Immature natural killer cell (primary cell): ENCODE measurements at regions not wholly inside any gene's neighbourhood (a gene's known extent, or its start where the extent isn't known, plus 50 kb on each side); places are given as distances from the start of the nearest gene placed in this dataset.
A peak's percentile ranks its signal among the peaks of the same experiment; 100 is the strongest.
"Not testable (repeated sequence)": the region's sequence is repeated elsewhere in the genome, so short reads cannot be mapped to it uniquely, and the experiment has no call there.

ENCODE experiments used
- DNase-seq, 3 donors: peaks; one replicate each; pipeline ENCODE4 v3.0.0; 2022; ENCODE audit warnings: mixed read lengths in 1 of 3
- H3K27ac Mint-ChIP-seq, 6 donors: one replicate each; pipeline ENCODE4 v1.8.0; 2020; ENCODE audit warnings: mixed read lengths in 6 of 6, mild to moderate bottlenecking in 5 of 6, inconsistent platforms in 4 of 6, moderate library complexity in 3 of 6
- H3K27me3 Mint-ChIP-seq, 3 donors: one replicate each; pipeline ENCODE4 v1.8.0; 2020 to 2021; ENCODE audit warnings: low read depth in 3 of 3, mild to moderate bottlenecking in 3 of 3, mixed read lengths in 3 of 3, moderate library complexity in 3 of 3, inconsistent platforms in 1 of 3
- H3K36me3 Mint-ChIP-seq, 3 donors: one replicate each; pipeline ENCODE4 v1.8.0; 2020; ENCODE audit warnings: mixed read lengths in 3 of 3, inconsistent platforms in 2 of 3, mild to moderate bottlenecking in 2 of 3
- H3K4me1 Mint-ChIP-seq, 2 donors: one replicate each; pipeline ENCODE4 v1.8.0; 2020; ENCODE audit warnings: inconsistent platforms in 2 of 2, mild to moderate bottlenecking in 2 of 2, mixed read lengths in 2 of 2, moderate library complexity in 1 of 2
- H3K4me3 Mint-ChIP-seq, 5 donors: one replicate each; pipeline ENCODE4 v1.8.0; 2020; ENCODE audit warnings: mild to moderate bottlenecking in 5 of 5, mixed read lengths in 5 of 5, inconsistent platforms in 3 of 5, moderate library complexity in 3 of 5
- H3K9me3 Mint-ChIP-seq, 6 donors: one replicate each; pipeline ENCODE4 v1.8.0; 2020; ENCODE audit warnings: mild to moderate bottlenecking in 6 of 6, mixed read lengths in 6 of 6, inconsistent platforms in 4 of 6, moderate library complexity in 3 of 6

DNA sequence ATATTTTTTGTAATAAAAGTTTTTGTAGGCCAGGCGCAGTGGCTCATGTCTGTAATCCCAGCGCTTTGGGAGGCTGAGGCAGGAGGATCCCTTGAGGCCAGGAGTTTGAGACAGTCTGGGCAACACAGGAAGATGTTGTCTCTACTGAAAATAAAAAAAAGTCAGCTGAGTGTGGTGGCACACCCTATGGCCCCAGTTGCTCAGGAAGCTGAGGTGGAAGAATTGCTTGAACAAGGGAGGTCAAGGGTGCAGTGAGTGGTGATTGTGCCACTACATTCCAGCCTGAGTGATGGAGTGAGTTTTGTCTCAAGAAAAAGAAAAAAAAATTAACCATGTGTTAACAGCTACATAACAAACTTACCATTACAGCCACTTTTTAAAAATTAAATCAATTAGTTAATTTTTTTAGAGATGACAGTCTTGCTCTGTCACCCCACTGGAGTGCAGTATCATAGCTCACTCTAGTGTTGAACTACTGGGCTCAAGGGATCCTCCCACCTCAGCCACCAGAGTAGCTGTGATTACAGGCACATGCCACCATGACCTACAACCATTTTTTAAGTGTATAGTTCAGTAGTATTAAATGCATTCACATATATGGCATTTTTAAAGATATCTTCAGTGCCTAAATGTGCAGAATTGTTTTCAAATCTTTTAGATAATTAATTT lies 67.2 kb upstream of the ACYP2 start:
- H3K36me3 Mint-ChIP-seq, result peaks cover 13 to 15% (median 15%) of the 10 kb centered on the region in 3 donors

GRCh38 chr2:54047658-54048057 lies 67.8 kb upstream of the ACYP2 start:
- peak overlapping the region in 4 of 5 donors; percentile 26 to 64 (median 34) for H3K4me3 Mint-ChIP-seq
- peak overlapping the region; percentile 41 to 83 (median 72) for H3K27ac Mint-ChIP-seq

More for the DNA sequence above, 67.2 kb upstream of the ACYP2 start:
- peak overlapping the region; percentile 79 to 92 (median 88) for H3K27ac Mint-ChIP-seq
- peak overlapping the region in 2 of 5 donors; percentile 46 to 52 for H3K4me3 Mint-ChIP-seq
- H3K4me1 Mint-ChIP-seq, result peaks cover 41 to 59% of the 10 kb centered on the region in 2 donors
- H3K9me3 Mint-ChIP-seq, result peaks cover 0 to 3% (median 0%) of the 10 kb centered on the region in 6 donors
- peak; percentile 20 to 40 (median 39) for DNase-seq
- peaks cover 0 to 1% (median 0%) of the 10 kb centered on the region in 3 donors for H3K27me3 Mint-ChIP-seq

DNA sequence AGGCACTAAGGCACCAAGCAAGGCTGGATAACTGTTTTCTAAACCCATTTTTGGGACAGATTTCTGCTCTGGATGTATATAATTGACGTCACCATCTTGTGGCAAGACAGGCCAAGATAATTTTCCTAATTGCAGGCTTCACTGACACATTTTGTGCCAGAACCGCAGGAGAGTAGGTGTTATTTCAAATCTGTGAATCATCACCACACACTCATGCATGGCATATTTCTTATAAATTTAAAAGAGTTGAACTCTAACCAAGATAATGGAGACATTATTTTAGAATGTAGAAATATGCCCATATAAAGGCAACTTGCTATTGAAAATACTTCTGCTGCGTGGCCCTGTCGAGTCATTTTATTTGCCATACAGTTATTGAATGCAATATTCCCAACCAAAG lies 68.3 kb upstream of the ACYP2 start:
- Mint-ChIP-seq H3K4me3 (peak overlapping the region in 4 of 5 donors; percentile 22 to 64 (median 46)), H3K9me3 (peaks cover 0 to 3% (median 0%) of the 10 kb centered on the region in 6 donors), H3K4me1 (peaks cover 45 to 58% of the 10 kb centered on the region in 2 donors), H3K36me3 (peaks cover 8 to 15% (median 13%) of the 10 kb centered on the region in 3 donors), H3K27ac (peak overlapping the region; percentile 41 to 83 (median 72)), H3K27me3 (peaks cover 0 to 1% (median 1%) of the 10 kb centered on the region in 3 donors)
- peak; percentile 42 to 66 (median 54) for DNase-seq

More at GRCh38 chr2:54047658-54048057, 67.8 kb upstream of the ACYP2 start:
- Mint-ChIP-seq H3K9me3 (peaks cover 0 to 3% (median 0%) of the 10 kb centered on the region in 6 donors), H3K36me3 (peaks cover 11 to 15% (median 13%) of the 10 kb centered on the region in 3 donors), H3K4me1 (peaks cover 43 to 58% of the 10 kb centered on the region in 2 donors), H3K27me3 (peaks cover 0 to 1% (median 1%) of the 10 kb centered on the region in 3 donors)
- DNase-seq, result no peak

- peak overlapping the region in 4 of 6 donors; percentile 58 to 73 (median 64) for H3K27ac Mint-ChIP-seq
- DNase-seq, result no peak
- peaks cover 0 to 1% (median 1%) of the 10 kb centered on the region in 3 donors for H3K27me3 Mint-ChIP-seq
- H3K9me3 Mint-ChIP-seq, result peaks cover 0 to 3% (median 0%) of the 10 kb centered on the region in 6 donors
- H3K4me3 Mint-ChIP-seq, result no peak overlapping the region
- H3K36me3 Mint-ChIP-seq, result peaks cover 0 to 7% (median 6%) of the 10 kb centered on the region in 3 donors
- peaks cover 27 to 39% of the 10 kb centered on the region in 2 donors for H3K4me1 Mint-ChIP-seq
Observed at GRCh38 chr2:54042897-54043620, 72.3 kb upstream of the PSME4 start.

DNA sequence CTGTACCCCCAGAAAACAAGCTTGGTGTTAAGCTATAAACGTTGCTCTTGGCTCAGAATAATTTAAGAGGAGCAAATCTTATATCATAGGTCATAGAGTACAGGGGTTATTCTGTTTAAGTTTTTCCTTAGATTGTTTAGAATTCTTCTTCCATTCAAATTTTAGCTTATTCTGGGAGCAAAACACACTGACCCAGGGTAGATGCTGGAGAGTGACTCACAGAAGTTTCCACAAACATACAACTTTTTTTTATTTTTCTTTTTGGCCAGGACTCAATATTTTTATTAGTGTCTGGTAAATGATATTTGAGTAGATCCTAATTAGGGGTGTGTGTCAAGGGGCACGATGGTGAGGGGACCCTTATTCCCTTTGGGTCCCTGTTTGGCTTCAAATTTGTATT lies 71.5 kb upstream of the PSME4 start:
- Mint-ChIP-seq H3K9me3 (peaks cover 0 to 3% (median 0%) of the 10 kb centered on the region in 6 donors), H3K4me3 (no peak overlapping the region), H3K27ac (peak overlapping the region in 5 of 6 donors; percentile 11 to 73 (median 62)), H3K27me3 (peaks cover 0 to 1% (median 1%) of the 10 kb centered on the region in 3 donors), H3K4me1 (peaks cover 21 to 32% of the 10 kb centered on the region in 2 donors), H3K36me3 (peaks cover 0 to 7% (median 6%) of the 10 kb centered on the region in 3 donors)
- no peak for DNase-seq

GRCh38 chr2:54041135-54041534 lies 70.3 kb upstream of the PSME4 start:
- DNase-seq, result peak; percentile 49 to 54 (median 50)
- peaks cover 0 to 3% (median 1%) of the 10 kb centered on the region in 3 donors for H3K27me3 Mint-ChIP-seq
- no peak overlapping the region for H3K4me3 Mint-ChIP-seq
- H3K27ac Mint-ChIP-seq, result no peak overlapping the region
- peaks cover 0 to 3% (median 0%) of the 10 kb centered on the region in 6 donors for H3K9me3 Mint-ChIP-seq
- peaks cover 11 to 21% of the 10 kb centered on the region in 2 donors for H3K4me1 Mint-ChIP-seq
- peaks cover 0 to 10% (median 7%) of the 10 kb centered on the region in 3 donors for H3K36me3 Mint-ChIP-seq

DNA sequence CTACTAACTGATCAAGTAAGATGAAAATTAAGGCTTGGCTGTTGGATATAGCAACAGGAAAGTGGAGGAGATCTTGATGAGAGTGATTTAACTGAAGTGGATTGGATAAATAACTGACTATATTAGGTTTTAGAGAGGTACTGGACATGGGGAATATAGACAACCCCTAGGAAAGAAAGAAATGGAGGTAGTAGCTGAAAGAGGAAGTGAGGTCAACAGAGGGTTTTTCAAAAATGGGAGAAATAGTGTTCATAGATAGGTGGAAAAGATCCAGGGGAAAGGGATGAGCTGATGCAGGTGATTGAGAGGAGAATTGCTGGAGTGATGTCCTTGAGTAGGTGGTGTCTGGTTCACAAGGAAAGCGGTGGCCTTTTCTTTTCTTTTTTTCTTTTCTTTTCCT lies 69.9 kb upstream of the PSME4 start:
- H3K9me3 Mint-ChIP-seq, result peaks cover 0 to 3% (median 0%) of the 10 kb centered on the region in 6 donors
- peaks cover 0 to 10% (median 7%) of the 10 kb centered on the region in 3 donors for H3K36me3 Mint-ChIP-seq
- no peak for DNase-seq
- H3K27me3 Mint-ChIP-seq, result peaks cover 0 to 2% (median 1%) of the 10 kb centered on the region in 3 donors
- no peak overlapping the region for H3K4me3 Mint-ChIP-seq
- H3K27ac Mint-ChIP-seq, result no peak overlapping the region
- H3K4me1 Mint-ChIP-seq, result peaks cover 11 to 21% of the 10 kb centered on the region in 2 donors

DNA sequence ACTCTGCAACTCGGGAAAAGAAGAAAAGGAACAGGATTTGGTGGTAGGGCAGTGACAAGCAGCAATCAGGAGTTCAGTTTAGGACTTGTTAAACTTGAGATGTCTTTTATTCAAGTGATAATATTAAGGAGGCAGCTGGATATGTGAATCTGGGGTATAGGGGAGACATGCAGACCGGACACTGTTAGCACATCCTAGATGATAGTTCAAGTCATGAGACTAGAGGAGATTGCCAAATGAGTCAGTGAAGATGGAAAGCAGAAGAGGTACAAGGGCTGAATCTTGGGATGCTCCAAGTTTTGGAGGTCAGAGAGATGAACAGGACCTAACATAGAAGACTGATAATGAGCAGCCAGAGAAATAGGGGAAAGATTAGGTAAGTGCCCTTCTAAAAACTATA lies 69.5 kb upstream of the PSME4 start:
- DNase-seq, result no peak
- no peak overlapping the region for H3K27ac Mint-ChIP-seq
- H3K27me3 Mint-ChIP-seq, result peaks cover 0 to 2% (median 1%) of the 10 kb centered on the region in 3 donors
- H3K9me3 Mint-ChIP-seq, result peaks cover 0 to 3% (median 0%) of the 10 kb centered on the region in 6 donors
- peaks cover 0 to 9% (median 9%) of the 10 kb centered on the region in 3 donors for H3K36me3 Mint-ChIP-seq
- H3K4me3 Mint-ChIP-seq, result no peak overlapping the region
- peaks cover 9 to 18% of the 10 kb centered on the region in 2 donors for H3K4me1 Mint-ChIP-seq

DNA sequence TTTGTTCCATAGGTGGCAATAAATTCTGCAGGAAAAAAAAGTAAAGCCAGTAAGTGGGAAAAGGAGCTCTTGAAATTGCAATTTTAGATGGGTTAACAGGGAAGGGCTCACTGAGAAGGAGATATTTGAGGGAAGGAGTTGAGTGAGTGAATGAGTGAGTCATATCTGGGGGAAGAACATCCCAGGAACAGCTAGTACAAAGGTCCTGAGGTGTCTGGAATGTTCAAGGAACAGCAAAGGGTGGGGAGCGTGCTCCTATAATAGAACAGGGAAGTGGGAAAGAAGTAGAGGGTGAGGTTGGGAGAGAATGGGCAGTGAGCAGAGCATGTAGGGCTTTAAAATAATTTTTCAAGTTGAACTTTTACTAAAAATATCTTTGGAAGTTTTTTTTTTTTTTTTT lies 68.0 kb upstream of the PSME4 start:
- no peak overlapping the region for H3K27ac Mint-ChIP-seq
- H3K9me3 Mint-ChIP-seq, result no peaks in the 10 kb centered on the region
- no peak for DNase-seq
- H3K36me3 Mint-ChIP-seq, result peaks cover 0 to 4% (median 4%) of the 10 kb centered on the region in 3 donors
- H3K27me3 Mint-ChIP-seq, result peaks cover 0 to 2% (median 1%) of the 10 kb centered on the region in 3 donors
- peaks cover 4% of the 10 kb centered on the region in 2 donors for H3K4me1 Mint-ChIP-seq
- H3K4me3 Mint-ChIP-seq, result no peak overlapping the region

GRCh38 chr2:54031288-54031687 lies 60.5 kb upstream of the PSME4 start:
- H3K27me3 Mint-ChIP-seq, H3K27ac Mint-ChIP-seq, DNase-seq, H3K36me3 Mint-ChIP-seq, H3K4me3 Mint-ChIP-seq, H3K9me3 Mint-ChIP-seq, H3K4me1 Mint-ChIP-seq: not testable (repeated sequence)

DNA sequence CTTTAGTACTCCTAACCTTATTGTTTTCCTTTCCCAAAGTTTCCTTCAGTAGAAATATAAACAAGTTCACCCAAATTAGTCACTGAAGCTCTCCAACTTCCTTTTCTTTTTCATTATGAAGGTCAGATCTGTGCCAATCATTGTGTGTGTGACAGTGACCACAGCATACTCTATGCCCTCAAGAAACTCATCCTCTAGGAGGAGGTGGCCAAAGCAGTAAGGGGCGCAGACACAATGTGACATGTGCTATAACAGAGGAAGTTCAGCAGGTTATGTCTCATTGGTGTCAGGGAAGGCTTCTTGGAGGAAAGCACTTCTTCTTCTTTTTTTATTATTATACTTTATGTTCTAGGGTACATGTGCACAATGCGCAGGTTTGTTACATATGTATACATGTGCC lies 60.0 kb upstream of the PSME4 start:
- H3K36me3 Mint-ChIP-seq, result peaks cover 4 to 8% (median 8%) of the 10 kb centered on the region in 3 donors
- H3K4me3 Mint-ChIP-seq, result no peak overlapping the region
- H3K4me1 Mint-ChIP-seq, result peaks cover 4 to 6% of the 10 kb centered on the region in 2 donors
- H3K9me3 Mint-ChIP-seq, result no peaks in the 10 kb centered on the region
- H3K27me3 Mint-ChIP-seq, result no peaks in the 10 kb centered on the region
- DNase-seq, result no peak
- no peak overlapping the region for H3K27ac Mint-ChIP-seq

GRCh38 chr2:54030396-54030741 lies 59.6 kb upstream of the PSME4 start:
- peaks cover 4 to 8% (median 7%) of the 10 kb centered on the region in 3 donors for H3K36me3 Mint-ChIP-seq
- no peaks in the 10 kb centered on the region for H3K9me3 Mint-ChIP-seq
- no peak for DNase-seq
- H3K4me3 Mint-ChIP-seq, result no peak overlapping the region
- H3K27me3 Mint-ChIP-seq, result no peaks in the 10 kb centered on the region
- H3K4me1 Mint-ChIP-seq, result peaks cover 4 to 6% of the 10 kb centered on the region in 2 donors
- peak overlapping the region in 1 of 6 donors; percentile 35 for H3K27ac Mint-ChIP-seq

DNA sequence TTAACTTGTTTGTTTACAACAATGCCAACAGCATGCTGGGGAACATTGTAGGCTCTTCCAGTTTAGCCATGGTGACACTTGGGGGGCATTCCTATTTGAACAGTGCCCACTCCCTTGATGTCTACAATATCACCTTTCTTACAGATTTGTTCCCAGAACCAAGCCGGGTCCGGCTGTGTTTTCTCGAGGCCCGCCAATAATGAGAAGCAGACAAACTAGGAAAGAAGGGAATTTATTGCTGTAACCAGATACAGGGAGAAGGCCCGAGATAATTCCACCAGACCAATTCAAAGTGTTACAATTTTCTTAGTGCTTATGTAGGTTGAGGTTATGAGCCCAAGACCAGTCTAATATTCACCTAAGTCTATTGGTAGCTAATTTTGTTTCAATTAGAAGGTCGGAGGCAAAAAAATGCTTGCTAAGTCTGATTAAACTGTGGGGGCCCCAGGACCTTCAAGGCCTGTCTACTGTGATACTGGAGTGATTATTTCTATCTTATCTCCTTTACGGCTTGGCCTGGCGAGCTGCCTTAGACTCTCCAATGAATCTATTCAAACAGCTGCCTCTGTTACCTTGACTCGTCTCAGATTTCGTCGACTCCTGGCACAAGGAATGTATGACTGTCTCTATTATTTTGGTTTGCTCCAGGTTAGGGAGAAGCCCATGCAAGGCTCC lies 59.1 kb upstream of the PSME4 start:
- H3K27me3 Mint-ChIP-seq, result no peaks in the 10 kb centered on the region
- peaks cover 4 to 6% of the 10 kb centered on the region in 2 donors for H3K4me1 Mint-ChIP-seq
- peaks cover 4 to 8% (median 7%) of the 10 kb centered on the region in 3 donors for H3K36me3 Mint-ChIP-seq
- no peak overlapping the region for H3K4me3 Mint-ChIP-seq
- peak overlapping the region in 2 of 6 donors; percentile 26 to 35 for H3K27ac Mint-ChIP-seq
- no peak for DNase-seq
- H3K9me3 Mint-ChIP-seq, result no peaks in the 10 kb centered on the region
